Activated T-cell treated with anti-CD3 and anti-CD28 coated beads, Interleukin-2, amount 50 U/mL, for 72 hours (primary cell): ENCODE measurements at regions not wholly inside any gene's neighbourhood (a gene's known extent, or its start where the extent isn't known, plus 50 kb on each side); places are given as distances from the start of the nearest gene placed in this dataset.

Experiments used
- ATAC-seq, 2 donors: fragments of 150-1000 bp; cut with Tn5 transposase; replicated peaks in 1 of 2; 2 replicates each; pipeline ENCODE4 v1.10.0; 2021; ENCODE audit warnings: moderate library complexity in 2 of 2, mild to moderate bottlenecking in 1 of 2
- DNase-seq, 2 donors: peaks; one replicate each; pipeline ENCODE4 v3.0.0; 2021 to 2022; ENCODE audit warnings: mixed read lengths in 1 of 2
- H3K27ac Mint-ChIP-seq: one replicate; pipeline ENCODE4 v1.8.0; 2022; ENCODE audit warnings: mild to moderate bottlenecking, moderate library complexity, mixed read lengths
- H3K27me3 Mint-ChIP-seq: one replicate; pipeline ENCODE4 v1.8.0; 2022; ENCODE audit warnings: low read depth, mixed read lengths
- H3K36me3 Mint-ChIP-seq, 2 donors: one replicate each; pipeline ENCODE4 v1.8.0; 2022; ENCODE audit warnings: mixed read lengths in 2 of 2, mild to moderate bottlenecking in 1 of 2; ENCODE audit not compliant: insufficient read depth in 2 of 2
- H3K4me1 Mint-ChIP-seq: one replicate; pipeline ENCODE4 v1.8.0; 2022; ENCODE audit warnings: low read depth, mixed read lengths
- H3K4me3 Mint-ChIP-seq, 2 donors: one replicate each; pipeline ENCODE4 v1.8.0; 2022; ENCODE audit warnings: mild to moderate bottlenecking in 2 of 2, mixed read lengths in 2 of 2, moderate library complexity in 2 of 2
- H3K9me3 Mint-ChIP-seq, 2 donors: one replicate each; pipeline ENCODE4 v1.8.0; 2022; ENCODE audit warnings: mixed read lengths in 2 of 2

GRCh38 chr2:190805126-190805525, 75.5 kb upstream of the GLS start:
- no peak for ATAC-seq
- H3K36me3 Mint-ChIP-seq: no peaks in the 10 kb centered on the region
- no peaks in the 10 kb centered on the region for H3K27me3 Mint-ChIP-seq

GRCh38 chr2:190805843-190806242, 74.8 kb upstream of the GLS start:
- ATAC-seq (no peak), DNase-seq (no peak)
- H3K4me1 Mint-ChIP-seq: peaks cover 36% of the 10 kb centered on the region
- no peak overlapping the region for H3K4me3 Mint-ChIP-seq
- no peaks in the 10 kb centered on the region for H3K27me3 Mint-ChIP-seq
- H3K27ac Mint-ChIP-seq: no peak overlapping the region
- no peaks in the 10 kb centered on the region for H3K9me3 Mint-ChIP-seq
- no peaks in the 10 kb centered on the region for H3K36me3 Mint-ChIP-seq

More at GRCh38 chr2:190805126-190805525, 75.5 kb upstream of the GLS start:
- DNase-seq: no peak
- no peak overlapping the region for H3K4me3 Mint-ChIP-seq
- H3K4me1 Mint-ChIP-seq: peaks cover 30% of the 10 kb centered on the region
- H3K27ac Mint-ChIP-seq: no peak overlapping the region
- H3K9me3 Mint-ChIP-seq: no peaks in the 10 kb centered on the region

- no peaks in the 10 kb centered on the region for H3K27me3 Mint-ChIP-seq
- H3K36me3 Mint-ChIP-seq: no peaks in the 10 kb centered on the region
- no peak overlapping the region for H3K4me3 Mint-ChIP-seq
- peaks cover 36% of the 10 kb centered on the region for H3K4me1 Mint-ChIP-seq
- peak in 1 of 2 donors; percentile 5 for ATAC-seq
- H3K9me3 Mint-ChIP-seq: peaks cover 0 to 3% of the 10 kb centered on the region in 2 donors
- DNase-seq: no peak
- no peak overlapping the region for H3K27ac Mint-ChIP-seq
Observed at GRCh38 chr2:190807886-190808285, 72.7 kb upstream of the GLS start.

GRCh38 chr2:190809139-190809764, 71.4 kb upstream of the GLS start:
- DNase-seq (no peak), ATAC-seq (no peak)
- Mint-ChIP-seq H3K4me3 (no peak overlapping the region), H3K27me3 (peaks cover 5% of the 10 kb centered on the region), H3K9me3 (peaks cover 0 to 3% of the 10 kb centered on the region in 2 donors), H3K4me1 (peaks cover 36% of the 10 kb centered on the region), H3K36me3 (no peaks in the 10 kb centered on the region), H3K27ac (no peak overlapping the region)

- H3K27me3 Mint-ChIP-seq: peaks cover 9% of the 10 kb centered on the region
- H3K9me3 Mint-ChIP-seq: peaks cover 0 to 3% of the 10 kb centered on the region in 2 donors
- ATAC-seq: peak; percentile 86 to 89
- H3K36me3 Mint-ChIP-seq: no peaks in the 10 kb centered on the region
- H3K4me3 Mint-ChIP-seq: no peak overlapping the region
- peaks cover 30% of the 10 kb centered on the region for H3K4me1 Mint-ChIP-seq
- DNase-seq: peak in 1 of 2 donors; percentile 7
- no peak overlapping the region for H3K27ac Mint-ChIP-seq
Observed at GRCh38 chr2:190809876-190810525, 70.6 kb upstream of the GLS start.

- Mint-ChIP-seq H3K4me3 (no peak overlapping the region), H3K9me3 (peaks cover 0 to 3% of the 10 kb centered on the region in 2 donors), H3K4me1 (peaks cover 30% of the 10 kb centered on the region), H3K36me3 (peaks cover 0 to 1% of the 10 kb centered on the region in 2 donors), H3K27ac (no peak overlapping the region), H3K27me3 (peaks cover 9% of the 10 kb centered on the region)
- no peak for ATAC-seq
- no peak for DNase-seq
Observed at GRCh38 chr2:190810981-190811587, 69.5 kb upstream of the GLS start.

GRCh38 chr2:190811811-190812210, 68.8 kb upstream of the GLS start:
- ATAC-seq (no peak), DNase-seq (no peak)
- Mint-ChIP-seq H3K36me3 (peaks cover 4 to 7% of the 10 kb centered on the region in 2 donors), H3K4me1 (peaks cover 30% of the 10 kb centered on the region), H3K4me3 (no peak overlapping the region), H3K27me3 (peaks cover 9% of the 10 kb centered on the region), H3K9me3 (peaks cover 4 to 8% of the 10 kb centered on the region in 2 donors), H3K27ac (no peak overlapping the region)

- Mint-ChIP-seq H3K27me3 (peaks cover 9% of the 10 kb centered on the region), H3K4me3 (no peak overlapping the region), H3K36me3 (peaks cover 4 to 14% of the 10 kb centered on the region in 2 donors), H3K27ac (no peak overlapping the region), H3K9me3 (peaks cover 7 to 11% of the 10 kb centered on the region in 2 donors), H3K4me1 (peaks cover 26% of the 10 kb centered on the region)
- DNase-seq (no peak), ATAC-seq (no peak)
Observed at GRCh38 chr2:190812506-190813294, 67.9 kb upstream of the GLS start.

GRCh38 chr2:190815226-190815625, 65.4 kb upstream of the GLS start:
- Mint-ChIP-seq H3K4me3 (no peak overlapping the region), H3K9me3 (peaks cover 9 to 11% of the 10 kb centered on the region in 2 donors), H3K27me3 (peaks cover 9% of the 10 kb centered on the region), H3K27ac (no peak overlapping the region), H3K36me3 (peaks cover 6 to 14% of the 10 kb centered on the region in 2 donors), H3K4me1 (peaks cover 5% of the 10 kb centered on the region)
- no peak for DNase-seq
- no peak for ATAC-seq

GRCh38 chr2:190817082-190817481, 63.5 kb upstream of the GLS start:
- ATAC-seq: peak; percentile 22 to 25
- peaks cover 6 to 14% of the 10 kb centered on the region in 2 donors for H3K36me3 Mint-ChIP-seq
- H3K4me1 Mint-ChIP-seq: no peaks in the 10 kb centered on the region
- H3K27me3 Mint-ChIP-seq: peaks cover 9% of the 10 kb centered on the region
- DNase-seq: no peak
- H3K27ac Mint-ChIP-seq: no peak overlapping the region
- no peak overlapping the region for H3K4me3 Mint-ChIP-seq
- H3K9me3 Mint-ChIP-seq: peaks cover 8 to 9% of the 10 kb centered on the region in 2 donors

- Mint-ChIP-seq H3K4me3 (no peak overlapping the region), H3K9me3 (peaks cover 9 to 10% of the 10 kb centered on the region in 2 donors), H3K4me1 (no peaks in the 10 kb centered on the region), H3K27me3 (no peaks in the 10 kb centered on the region), H3K27ac (no peak overlapping the region), H3K36me3 (peaks cover 6 to 14% of the 10 kb centered on the region in 2 donors)
- DNase-seq: no peak
- no peak for ATAC-seq
Observed at GRCh38 chr2:190819840-190820301, 60.8 kb upstream of the GLS start.

GRCh38 chr2:190820416-190820815, 60.2 kb upstream of the GLS start:
- H3K4me1 Mint-ChIP-seq: no peaks in the 10 kb centered on the region
- no peak overlapping the region for H3K4me3 Mint-ChIP-seq
- no peak for ATAC-seq
- no peak for DNase-seq
- no peaks in the 10 kb centered on the region for H3K27me3 Mint-ChIP-seq
- peaks cover 6 to 14% of the 10 kb centered on the region in 2 donors for H3K36me3 Mint-ChIP-seq
- no peak overlapping the region for H3K27ac Mint-ChIP-seq
- peaks cover 9 to 10% of the 10 kb centered on the region in 2 donors for H3K9me3 Mint-ChIP-seq

- no peak overlapping the region for H3K4me3 Mint-ChIP-seq
- no peak overlapping the region for H3K27ac Mint-ChIP-seq
Observed at GRCh38 chr2:190822043-190822442, 58.6 kb upstream of the GLS start.

More at GRCh38 chr2:190822043-190822442, 58.6 kb upstream of the GLS start:
- Mint-ChIP-seq H3K27me3 (no peaks in the 10 kb centered on the region), H3K9me3 (peaks cover 5% of the 10 kb centered on the region in 2 donors), H3K36me3 (peaks cover 2 to 5% of the 10 kb centered on the region in 2 donors), H3K4me1 (no peaks in the 10 kb centered on the region)
- ATAC-seq (no peak), DNase-seq (no peak)
